Glomerular visceral epithelial cell (primary cell): ENCODE measurements at regions not wholly inside any gene's neighbourhood (a gene's known extent, or its start where the extent isn't known, plus 50 kb on each side); places are given as distances from the start of the nearest gene placed in this dataset.

ENCODE experiments used
- DNase-seq: peaks from one replicate; pipeline ENCODE4 v3.0.0-alpha.2; 2016; ENCODE audit errors: extremely low spot score

DNA sequence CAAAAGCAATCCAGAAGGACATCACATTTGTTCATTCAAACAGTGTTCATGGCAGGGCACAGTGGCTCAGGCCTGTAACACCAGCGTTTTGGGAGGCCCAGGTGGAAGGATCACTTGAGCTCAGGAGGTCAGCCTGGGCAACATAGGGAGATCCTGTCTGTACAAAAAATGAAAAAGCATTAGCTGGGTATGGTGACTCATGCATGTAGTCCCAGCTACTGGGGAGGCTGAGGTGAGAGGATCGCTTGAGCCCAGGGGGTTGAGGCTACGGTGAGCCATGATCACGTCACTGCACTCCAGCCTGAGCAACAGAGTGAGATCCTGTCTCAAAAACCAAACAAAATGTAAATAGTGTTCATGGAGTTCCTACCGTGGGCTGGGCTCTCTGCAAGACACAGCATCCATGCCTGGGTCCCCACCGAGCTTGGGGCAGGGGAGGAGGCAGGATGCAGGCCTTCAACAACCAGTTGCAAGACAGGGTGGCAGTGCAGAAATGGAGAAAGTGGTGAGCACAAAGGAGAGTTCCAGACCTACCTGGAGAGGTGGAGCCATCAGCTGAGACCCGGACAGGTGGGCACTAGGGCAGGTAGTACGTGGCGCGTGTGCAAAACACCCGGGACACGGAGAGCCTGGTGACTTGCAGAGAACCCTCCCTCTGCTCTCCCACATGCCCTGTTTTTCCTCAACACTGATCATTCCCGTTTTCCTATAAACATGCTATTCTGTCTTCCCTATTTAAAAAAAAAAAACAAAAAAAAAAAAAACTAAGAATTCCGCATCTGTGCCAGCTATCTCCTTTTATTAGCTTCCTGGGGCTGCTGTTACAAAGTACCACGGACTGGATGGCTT is 138.9 kb downstream of the TOMM20 start:
- no peak for DNase-seq

DNA sequence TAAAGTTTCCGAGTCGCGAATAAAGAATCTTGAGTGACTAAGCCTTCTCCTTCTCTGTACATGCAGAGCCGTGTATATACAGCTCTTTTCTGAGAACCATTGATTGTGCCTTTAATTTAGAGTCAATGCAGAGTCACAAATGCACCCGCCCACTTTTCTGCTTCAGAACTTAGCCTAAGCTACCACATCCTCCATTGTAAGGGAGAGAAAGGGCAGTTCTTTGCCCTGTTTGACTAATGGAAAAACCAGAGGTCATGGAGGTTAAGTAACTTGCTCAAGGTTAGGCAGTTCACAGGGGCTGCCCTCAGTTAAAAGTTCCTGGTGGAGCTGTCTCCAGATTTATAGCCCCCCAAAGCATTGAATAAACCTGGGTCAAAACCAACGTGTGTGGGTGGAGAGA is 139.6 kb downstream of the TOMM20 start:
- no peak for DNase-seq

DNA sequence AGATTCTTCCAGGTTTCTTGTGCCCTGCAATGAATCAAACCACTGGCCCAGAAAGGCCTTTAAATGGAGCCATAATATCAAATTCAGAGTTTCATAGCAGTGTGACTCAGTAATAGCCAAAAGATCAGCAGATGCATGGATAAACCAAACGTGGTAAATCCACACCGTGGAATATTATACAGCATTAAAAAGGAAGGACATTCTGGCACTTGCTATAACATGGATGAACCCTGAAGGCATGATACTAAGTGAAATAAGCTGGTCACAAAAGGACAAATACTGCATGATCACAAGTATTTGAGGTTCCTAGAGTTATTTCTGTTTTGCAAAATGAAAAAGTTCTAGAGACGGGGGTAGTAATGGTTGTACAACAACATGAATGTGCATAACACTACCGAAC is 140.1 kb downstream of the TOMM20 start:
- no peak for DNase-seq

DNA sequence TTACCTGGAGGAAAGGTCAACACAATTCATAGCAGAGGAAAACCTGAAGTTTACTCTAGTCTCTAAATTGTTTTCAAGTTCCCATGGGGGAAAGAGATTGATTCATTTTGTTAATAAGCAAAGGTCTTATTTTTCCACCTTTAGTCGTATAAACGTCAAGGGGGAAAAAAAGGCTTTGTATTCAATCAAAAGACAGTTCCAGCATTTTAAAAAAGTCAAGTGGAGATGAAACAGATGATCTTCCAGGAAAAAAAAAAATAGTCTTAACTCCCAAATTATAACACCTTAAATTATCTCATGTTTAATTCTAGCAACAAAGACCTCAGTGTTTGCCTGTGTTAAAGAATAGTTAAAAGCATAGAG is 140.5 kb downstream of the TOMM20 start:
- DNase-seq: no peak

- DNase-seq: peak; percentile 88
These were observed 141.1 kb downstream of the TOMM20 start for GRCh38 chr1:234987415-234988154.

DNA sequence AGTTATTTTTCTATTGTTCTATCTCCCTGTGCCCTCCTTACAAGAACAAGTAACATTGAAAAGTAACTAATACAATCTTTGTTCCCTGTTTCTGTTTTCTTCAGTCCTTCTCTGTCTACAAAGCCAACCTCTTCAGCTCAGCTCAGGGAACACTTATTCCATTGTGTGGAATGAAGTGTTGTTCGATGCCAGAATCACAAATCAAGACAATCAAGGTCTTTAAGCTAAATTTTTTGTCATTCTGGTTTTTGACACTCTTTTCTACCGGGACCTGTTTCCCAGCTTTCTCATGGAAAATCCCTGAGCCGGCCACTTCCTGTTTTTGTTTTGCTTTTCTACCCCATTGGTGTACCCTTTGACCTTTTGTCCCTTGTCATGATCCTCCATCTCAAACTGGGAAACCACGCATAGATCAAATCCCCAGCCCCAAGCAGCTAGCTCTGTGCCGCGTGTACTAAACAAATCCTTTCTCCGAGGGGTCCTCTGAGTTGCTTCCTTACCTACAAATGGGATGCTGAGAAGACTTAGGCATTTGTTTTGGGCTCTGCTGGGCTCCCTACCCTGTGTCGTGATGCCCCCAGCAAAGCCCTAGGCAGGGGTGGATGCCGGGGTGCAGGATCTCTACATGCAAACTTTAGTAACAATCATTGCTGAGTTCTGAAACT is 141.8 kb downstream of the TOMM20 start:
- DNase-seq: no peak

GRCh38 chr1:234985516-234986294 is 142.9 kb downstream of the TOMM20 start:
- no peak for DNase-seq

GRCh38 chr1:234985007-234985370 is 143.6 kb downstream of the TOMM20 start:
- no peak for DNase-seq

DNA sequence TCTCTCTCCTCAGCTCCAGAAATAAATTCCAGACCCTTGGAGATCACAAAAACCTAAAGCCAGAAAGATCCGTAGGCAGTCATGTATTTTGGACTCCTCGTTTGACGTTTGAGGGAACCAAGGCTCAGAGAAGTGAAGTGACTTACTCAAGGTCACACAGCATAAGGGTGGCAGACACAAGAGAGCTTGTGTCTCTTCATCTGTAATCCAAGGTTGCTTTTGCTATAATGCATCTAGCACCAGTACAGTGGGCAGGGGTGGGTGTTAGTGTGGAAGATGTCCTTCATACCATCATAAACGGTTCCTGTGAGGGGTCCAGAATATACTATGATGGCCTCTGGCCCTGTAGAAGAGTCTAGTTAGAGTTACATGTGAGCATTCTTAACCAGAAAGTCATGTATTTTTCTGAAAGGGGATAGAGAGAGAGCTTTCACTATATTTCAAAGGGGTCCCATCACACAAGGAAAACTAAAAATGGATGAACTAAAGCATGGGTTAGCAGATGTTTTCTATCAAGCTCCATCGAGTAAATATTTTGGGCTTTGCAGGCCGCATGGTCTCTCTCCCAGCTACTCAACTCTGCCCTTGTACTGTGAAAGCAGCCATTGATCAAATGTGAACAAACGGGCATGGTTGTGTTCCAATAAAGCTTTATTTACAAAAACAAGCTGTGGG is 144.9 kb downstream of the TOMM20 start:
- no peak for DNase-seq

DNA sequence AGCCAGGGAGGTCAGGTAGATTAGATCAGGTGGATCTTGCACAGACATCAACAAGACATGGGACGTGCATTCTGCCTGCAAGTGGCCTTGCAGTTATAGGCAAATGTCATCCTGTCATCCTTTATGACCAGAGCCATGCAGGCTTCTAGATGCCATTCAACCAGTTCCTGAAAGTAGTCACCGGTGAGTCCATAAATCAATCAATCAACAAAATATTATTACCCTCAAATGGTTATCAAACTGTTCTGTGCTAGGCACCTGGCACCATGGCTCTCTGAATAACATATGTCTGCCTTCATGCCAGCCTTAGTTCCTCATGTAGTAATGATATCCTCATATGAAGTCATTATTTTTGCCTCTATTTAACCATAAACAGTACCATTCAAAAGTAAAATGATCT is 146.9 kb downstream of the TOMM20 start:
- DNase-seq: no peak

- peak; percentile 91 for DNase-seq
These were observed 147.8 kb downstream of the TOMM20 start for GRCh38 chr1:234980645-234981396.

DNA sequence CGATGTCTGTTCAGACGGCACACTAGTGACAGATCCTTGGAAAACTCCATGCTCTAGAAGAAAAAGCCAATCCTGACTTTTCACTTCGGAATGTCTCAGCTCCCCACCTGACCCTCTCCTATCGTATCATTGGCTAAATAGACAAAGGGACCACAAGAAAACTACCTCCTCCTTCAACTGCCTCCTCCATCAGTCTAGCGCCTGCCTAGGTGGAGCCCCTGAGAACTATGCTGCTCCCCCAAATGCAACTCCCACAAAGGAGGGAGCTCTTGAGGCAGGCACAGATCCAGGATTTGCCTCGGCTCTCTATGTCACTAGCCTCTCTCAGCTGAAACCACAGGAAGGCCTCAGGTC is 148.4 kb downstream of the TOMM20 start:
- DNase-seq: peak; percentile 63

- DNase-seq: no peak
These were observed 149.0 kb downstream of the TOMM20 start for GRCh38 chr1:234979296-234980279.

- peak; percentile 56 for DNase-seq
These were observed 150.0 kb downstream of the TOMM20 start for GRCh38 chr1:234978397-234979295.

- no peak for DNase-seq
These were observed 150.7 kb downstream of the TOMM20 start for GRCh38 chr1:234977875-234978396.

DNA sequence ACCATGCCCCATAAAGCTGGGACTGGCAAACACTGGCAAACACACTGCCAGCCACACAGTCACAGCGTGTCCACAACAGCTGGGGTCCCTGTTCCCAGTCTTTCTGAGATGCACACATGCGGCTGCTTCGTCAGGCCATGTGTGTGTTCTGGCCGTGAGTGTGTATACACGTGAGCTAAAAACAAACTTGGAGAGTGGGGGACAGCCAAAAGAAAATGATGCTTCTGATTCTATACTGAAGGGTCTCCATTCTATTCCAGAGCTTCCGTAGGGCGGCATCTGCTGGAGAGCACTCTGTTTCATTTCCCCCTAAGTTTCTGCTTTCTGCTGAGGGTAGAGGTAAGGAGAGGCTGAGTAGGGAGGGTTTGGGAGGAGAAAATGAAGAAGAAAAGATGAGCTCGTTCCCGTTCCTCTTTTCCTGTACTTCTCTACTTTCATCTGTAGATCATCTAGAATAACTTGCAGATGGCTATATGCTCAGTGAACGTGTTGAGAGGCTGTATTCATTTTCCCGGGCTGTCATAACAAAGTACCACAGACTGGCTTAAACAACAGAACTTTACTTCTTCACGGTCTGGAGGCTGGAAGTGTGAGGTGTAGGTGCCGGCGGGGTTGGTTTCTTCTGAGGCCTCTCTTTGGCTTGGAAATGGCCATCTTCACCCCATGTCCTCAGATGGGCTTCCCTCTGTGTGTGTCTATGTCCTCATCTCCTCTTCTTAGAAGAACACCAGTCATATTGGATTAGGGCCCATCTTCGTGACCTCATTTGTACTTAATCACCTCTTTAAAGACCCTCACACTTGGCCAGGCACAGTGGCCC is 151.6 kb downstream of the TOMM20 start:
- DNase-seq: no peak
